Thyroid gland (tissue), 4 donors: ENCODE measurements at regions not wholly inside any gene's neighbourhood (a gene's known extent, or its start where the extent isn't known, plus 50 kb on each side); places are given as distances from the start of the nearest gene placed in this dataset.

Experiments
- POLR2A ChIP-seq, 2 donors: fragments of 450-650 bp; IDR thresholded peaks; one replicate each; pipeline ENCODE4 v1.6.1; 2017; ENCODE audit warnings: antibody characterized with exemption in 2 of 2, mild to moderate bottlenecking in 2 of 2, moderate library complexity in 1 of 2
- TF ChIP-seq, protein P1 (sequence below), 6 experiments: fragments of 200-600 bp in 3 of 6; fragments of 450-650 bp in 3 of 6; sonication (generic) in 3 of 6; IDR thresholded peaks; one replicate each; pipeline ENCODE4 v1.5.1; 2016 to 2019; ENCODE audit warnings: antibody characterized with exemption in 6 of 6, mild to moderate bottlenecking in 2 of 6, inconsistent platforms in 1 of 6, moderate library complexity in 1 of 6

DNA sequence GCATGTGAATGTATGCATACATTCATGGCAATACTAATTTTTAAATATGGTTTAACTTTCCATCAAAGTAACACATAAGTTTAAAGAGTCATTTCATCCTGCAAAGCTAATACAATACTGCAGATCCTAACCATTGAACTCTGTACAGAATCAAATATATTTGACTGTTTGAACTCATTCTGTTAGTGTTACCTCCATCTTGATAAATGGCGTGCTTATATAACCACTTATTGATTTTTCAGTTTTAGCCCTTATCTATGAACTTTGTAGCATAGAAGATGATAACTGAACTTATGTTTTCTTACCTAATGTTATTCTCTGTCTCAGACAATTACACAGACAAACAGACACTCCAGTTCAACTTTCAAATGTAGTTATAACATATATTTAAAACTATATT lies 731.0 kb upstream of the LRATD1 start:
- TF ChIP-seq, protein P1, sequence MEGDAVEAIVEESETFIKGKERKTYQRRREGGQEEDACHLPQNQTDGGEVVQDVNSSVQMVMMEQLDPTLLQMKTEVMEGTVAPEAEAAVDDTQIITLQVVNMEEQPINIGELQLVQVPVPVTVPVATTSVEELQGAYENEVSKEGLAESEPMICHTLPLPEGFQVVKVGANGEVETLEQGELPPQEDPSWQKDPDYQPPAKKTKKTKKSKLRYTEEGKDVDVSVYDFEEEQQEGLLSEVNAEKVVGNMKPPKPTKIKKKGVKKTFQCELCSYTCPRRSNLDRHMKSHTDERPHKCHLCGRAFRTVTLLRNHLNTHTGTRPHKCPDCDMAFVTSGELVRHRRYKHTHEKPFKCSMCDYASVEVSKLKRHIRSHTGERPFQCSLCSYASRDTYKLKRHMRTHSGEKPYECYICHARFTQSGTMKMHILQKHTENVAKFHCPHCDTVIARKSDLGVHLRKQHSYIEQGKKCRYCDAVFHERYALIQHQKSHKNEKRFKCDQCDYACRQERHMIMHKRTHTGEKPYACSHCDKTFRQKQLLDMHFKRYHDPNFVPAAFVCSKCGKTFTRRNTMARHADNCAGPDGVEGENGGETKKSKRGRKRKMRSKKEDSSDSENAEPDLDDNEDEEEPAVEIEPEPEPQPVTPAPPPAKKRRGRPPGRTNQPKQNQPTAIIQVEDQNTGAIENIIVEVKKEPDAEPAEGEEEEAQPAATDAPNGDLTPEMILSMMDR (IDR thresholded peaks at IDR 0.05), result no peak
- no peak for TF ChIP-seq POLR2A (IDR thresholded peaks at IDR 0.05)
